Heart left ventricle (tissue), 13 donors: ENCODE measurements at regions not wholly inside any gene's neighbourhood (a gene's known extent, or its start where the extent isn't known, plus 50 kb on each side); places are given as distances from the start of the nearest gene placed in this dataset.

ENCODE experiments used
- POLR2A ChIP-seq, 2 donors: fragments of 450-650 bp; IDR thresholded peaks; one replicate each; pipeline ENCODE4 v1.6.1; 2017; ENCODE audit warnings: antibody characterized with exemption in 2 of 2, mild to moderate bottlenecking in 2 of 2, moderate library complexity in 2 of 2
- TF ChIP-seq, protein P1 (sequence below), 12 donors: fragments of 200-600 bp; sonication (generic) in 4 of 12; IDR thresholded peaks; one replicate each; pipeline versions ENCODE4 v1.5.0 to v1.8.0; 2018 to 2022; ENCODE audit warnings: antibody characterized with exemption in 12 of 12, mild to moderate bottlenecking in 5 of 12
- donor health status: ischemic (EF 13 %, LVEDD 7.1; RV severe dilation, severe dysfunction).
- donor health status: DM: no; HTN: yes; CAD: no.
- donor health status: DM: no; HTN: no; CAD: no.
- donor health status: ischemic (EF 25% LVEDD 6.9; RV normal size, moderate dysfunction).
- donor health status: ischemic (EF 25% LVEDD 5.7; RV mildly dilated, moderate dysfunction).
- donor health status: ischemic (EF 35%, LVEDD 5.7; RV mildly dilated, moderate dysfunction).
- donor health status: nonischemic (EF 11% LVEDD 7.7; RV severe dilation, severe dysfunction).
- donor health status: DM: yes; HTN: yes; CAD: no.
- donor health status: PGD.
- donor health status: ischemic (EF 29% LVEDD 5.4; RV normal size, mild dysfunction).
- donor health status: nonischemic (EF 23%, LVEDD 6.1; RV moderate dilation, normal function).

DNA sequence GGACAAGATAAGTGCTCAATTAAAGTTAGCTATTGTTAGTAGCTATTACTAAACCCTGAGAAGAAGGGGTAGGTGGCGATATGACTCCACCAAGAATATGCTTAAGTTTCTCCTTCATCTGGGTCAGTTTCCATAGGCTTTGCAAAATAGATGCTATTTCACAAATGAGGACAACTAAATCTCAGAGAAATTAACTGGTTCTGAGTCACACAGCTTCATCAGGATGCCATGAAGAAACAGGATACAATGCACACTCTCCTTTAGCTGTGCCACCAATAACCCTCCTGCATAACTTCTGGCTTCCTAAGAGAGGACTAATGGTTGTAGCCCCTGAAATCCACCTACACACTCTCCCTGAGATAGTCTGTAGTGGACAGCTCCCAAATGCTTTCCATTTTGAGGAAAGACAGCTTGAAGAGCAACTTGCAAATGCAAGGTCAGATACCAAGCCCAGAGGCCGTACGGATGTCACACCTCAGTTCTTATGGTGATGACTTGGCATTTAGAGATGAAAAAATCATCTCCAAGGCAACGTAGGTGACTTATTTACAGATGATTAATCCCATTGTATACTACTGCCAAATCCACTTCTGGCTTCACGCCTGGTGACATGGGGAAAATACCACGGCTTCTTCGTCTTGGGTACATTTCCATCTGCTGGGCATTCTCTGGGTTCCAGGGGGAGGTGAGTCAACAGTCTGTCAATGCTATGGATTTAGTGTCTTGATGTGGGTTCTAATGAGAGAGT, 251.4 kb upstream of the IL12B start:
- TF ChIP-seq, protein P1, sequence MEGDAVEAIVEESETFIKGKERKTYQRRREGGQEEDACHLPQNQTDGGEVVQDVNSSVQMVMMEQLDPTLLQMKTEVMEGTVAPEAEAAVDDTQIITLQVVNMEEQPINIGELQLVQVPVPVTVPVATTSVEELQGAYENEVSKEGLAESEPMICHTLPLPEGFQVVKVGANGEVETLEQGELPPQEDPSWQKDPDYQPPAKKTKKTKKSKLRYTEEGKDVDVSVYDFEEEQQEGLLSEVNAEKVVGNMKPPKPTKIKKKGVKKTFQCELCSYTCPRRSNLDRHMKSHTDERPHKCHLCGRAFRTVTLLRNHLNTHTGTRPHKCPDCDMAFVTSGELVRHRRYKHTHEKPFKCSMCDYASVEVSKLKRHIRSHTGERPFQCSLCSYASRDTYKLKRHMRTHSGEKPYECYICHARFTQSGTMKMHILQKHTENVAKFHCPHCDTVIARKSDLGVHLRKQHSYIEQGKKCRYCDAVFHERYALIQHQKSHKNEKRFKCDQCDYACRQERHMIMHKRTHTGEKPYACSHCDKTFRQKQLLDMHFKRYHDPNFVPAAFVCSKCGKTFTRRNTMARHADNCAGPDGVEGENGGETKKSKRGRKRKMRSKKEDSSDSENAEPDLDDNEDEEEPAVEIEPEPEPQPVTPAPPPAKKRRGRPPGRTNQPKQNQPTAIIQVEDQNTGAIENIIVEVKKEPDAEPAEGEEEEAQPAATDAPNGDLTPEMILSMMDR (IDR thresholded peaks at IDR 0.05): no peak
- no peak for TF ChIP-seq POLR2A (IDR thresholded peaks at IDR 0.05)
